ENCODE measurements at regions not wholly inside any gene's neighbourhood (a gene's known extent, or its start where the extent isn't known, plus 50 kb on each side); places are given as distances from the start of the nearest gene placed in this dataset.

- no peaks in the 10 kb centered on the region for H3K9me1 ChIP-seq (ENCODE audit: insufficient read depth, low read length)
- ChIA-PET POLR2A (ENCODE audit: unreplicated experiment) (no interaction called here), CTCF (interaction anchor here (0.6 kb wide), 1 partner anchor 1433 kb away, joined by 5 read pairs; no protein-coding TSS in a partner anchor)
- dilution Hi-C loops (cut with HindIII; ENCODE audit: low sequenced_read_pairs, unreplicated experiment): no loop called here
- WGBS, 2 experiments (ENCODE audit: extremely low coverage in 2 of 2, insufficient read length in 1 of 2): 84% methylated on average over 7 of the region's 16 CpGs; no CpG with 5 or more reads in 1 of the 2 experiments
- no peak for TF ChIP-seq BHLHE40 (IDR thresholded peaks at IDR 0.05; ENCODE audit: low read depth, low read length)
- no peak for TF ChIP-seq CHD1 (IDR thresholded peaks at IDR 0.05; ENCODE audit: low read depth, low read length)
- TF ChIP-seq, protein P1, sequence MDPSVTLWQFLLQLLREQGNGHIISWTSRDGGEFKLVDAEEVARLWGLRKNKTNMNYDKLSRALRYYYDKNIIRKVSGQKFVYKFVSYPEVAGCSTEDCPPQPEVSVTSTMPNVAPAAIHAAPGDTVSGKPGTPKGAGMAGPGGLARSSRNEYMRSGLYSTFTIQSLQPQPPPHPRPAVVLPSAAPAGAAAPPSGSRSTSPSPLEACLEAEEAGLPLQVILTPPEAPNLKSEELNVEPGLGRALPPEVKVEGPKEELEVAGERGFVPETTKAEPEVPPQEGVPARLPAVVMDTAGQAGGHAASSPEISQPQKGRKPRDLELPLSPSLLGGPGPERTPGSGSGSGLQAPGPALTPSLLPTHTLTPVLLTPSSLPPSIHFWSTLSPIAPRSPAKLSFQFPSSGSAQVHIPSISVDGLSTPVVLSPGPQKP (IDR thresholded peaks at IDR 0.05; ENCODE audit: borderline replicate concordance, low read depth, low read length): no peak
- TF ChIP-seq RCOR1 (IDR thresholded peaks at IDR 0.05; ENCODE audit: insufficient replicate concordance, low read length): no peak
- TF ChIP-seq FOS (IDR thresholded peaks at IDR 0.05; ENCODE audit: low read depth, low read length): no peak
- TF ChIP-seq POLR2A (IDR thresholded peaks at IDR 0.05; ENCODE audit: low read depth, low read length): no peak
- H4K20me1 ChIP-seq (ENCODE audit: insufficient read depth, low read length): no peaks in the 10 kb centered on the region
- H2AFZ ChIP-seq (replicated peaks; ENCODE audit: low read length, poor library complexity): no peak overlapping the region
- no TSS peak for BruUV-seq (replicated peaks)
- H3K79me1 ChIP-seq (ENCODE audit: low read depth in 1 of 2, low read length in 2 of 2): no peaks in the 10 kb centered on the region
- no peaks in the 10 kb centered on the region for H3K27me3 ChIP-seq (ENCODE audit: control insufficient read depth, insufficient read depth, low read length)
- in situ Hi-C loops (cut with MboI; ENCODE audit: low sequenced_read_pairs): no loop called here
- H3K36me3 ChIP-seq (ENCODE audit: control insufficient read depth, insufficient read depth, low read length): no peaks in the 10 kb centered on the region
- H3K4me1 ChIP-seq (ENCODE audit: control insufficient read depth, insufficient read depth, low read length): no peaks in the 10 kb centered on the region
- no peak overlapping the region for H2BK20ac ChIP-seq (ENCODE audit: low read depth, low read length)
- no peak overlapping the region for H4K8ac ChIP-seq (ENCODE audit: low read depth in 2 of 2, low read length in 2 of 2)
- H2BK5ac ChIP-seq (ENCODE audit: low read depth, low read length, poor library complexity, severe bottlenecking): no peak overlapping the region
- no peak overlapping the region for H3K14ac ChIP-seq (replicated peaks; ENCODE audit: low read depth, low read length)
- no peak overlapping the region for H3K27ac ChIP-seq (ENCODE audit: insufficient read depth, low read length)
- H3K9ac ChIP-seq (ENCODE audit: low read depth, low read length): no peak overlapping the region
- H3K56ac ChIP-seq (ENCODE audit: extremely low read depth, insufficient read depth, low read length): no peak overlapping the region
- peaks cover 27% of the 10 kb centered on the region for H3K9me3 ChIP-seq (ENCODE audit: control insufficient read depth, insufficient read depth, low read length)
- no peak overlapping the region for H3K23ac ChIP-seq (ENCODE audit: low read depth, low read length)
- no peak overlapping the region for H4K91ac ChIP-seq (ENCODE audit: insufficient read depth, low read depth, low read length)
- DNase-seq (no peak), ATAC-seq (ENCODE audit: low read depth) (no peak)
- H4K5ac ChIP-seq (ENCODE audit: low read depth, low read length): no peak overlapping the region
- no peak overlapping the region for H2BK15ac ChIP-seq (ENCODE audit: low read depth, low read length)
- H3K4me3 ChIP-seq (ENCODE audit: insufficient read depth, low read depth, low read length): no peak overlapping the region
- H3K18ac ChIP-seq (ENCODE audit: low read depth, low read length): no peak overlapping the region
- H3K4ac ChIP-seq (ENCODE audit: low read depth, low read length): no peak overlapping the region
- H3K4me2 ChIP-seq (ENCODE audit: low read depth, low read length): no peak overlapping the region
- no peak overlapping the region for H2AK9ac ChIP-seq (replicated peaks; ENCODE audit: low read depth, low read length, poor library complexity)
- intact Hi-C loops (cut with micrococcal nuclease): no loop called here
- H2AK5ac ChIP-seq (ENCODE audit: low read depth, low read length): no peak overlapping the region
- H2BK120ac ChIP-seq (ENCODE audit: low read depth, low read length): no peak overlapping the region
Measured at GRCh38 chr6:167755461-167755860, 71.2 kb upstream of the AFDN start.

All from IMR-90 (cell line).